Stimulated activated CD8-positive, alpha-beta memory T cell treated with anti-CD3 and anti-CD28 coated beads, Interleukin-12 subunit alpha, Interleukin-12 subunit beta, amount 100 ng/mL, for 24 hours (primary cell): ENCODE measurements at regions not wholly inside any gene's neighbourhood (a gene's known extent, or its start where the extent isn't known, plus 50 kb on each side); places are given as distances from the start of the nearest gene placed in this dataset.
"Not testable (repeated sequence)": the region's sequence is repeated elsewhere in the genome, so short reads cannot be mapped to it uniquely, and the experiment has no call there.

ENCODE experiments used
- DNase-seq: peaks from one replicate; pipeline ENCODE4 v3.0.0-alpha.2; 2020; ENCODE audit errors: extremely low read depth

GRCh38 chr7:73244782-73245311, 63.8 kb downstream of the NSUN5 start:
- not testable (repeated sequence) for DNase-seq

DNA sequence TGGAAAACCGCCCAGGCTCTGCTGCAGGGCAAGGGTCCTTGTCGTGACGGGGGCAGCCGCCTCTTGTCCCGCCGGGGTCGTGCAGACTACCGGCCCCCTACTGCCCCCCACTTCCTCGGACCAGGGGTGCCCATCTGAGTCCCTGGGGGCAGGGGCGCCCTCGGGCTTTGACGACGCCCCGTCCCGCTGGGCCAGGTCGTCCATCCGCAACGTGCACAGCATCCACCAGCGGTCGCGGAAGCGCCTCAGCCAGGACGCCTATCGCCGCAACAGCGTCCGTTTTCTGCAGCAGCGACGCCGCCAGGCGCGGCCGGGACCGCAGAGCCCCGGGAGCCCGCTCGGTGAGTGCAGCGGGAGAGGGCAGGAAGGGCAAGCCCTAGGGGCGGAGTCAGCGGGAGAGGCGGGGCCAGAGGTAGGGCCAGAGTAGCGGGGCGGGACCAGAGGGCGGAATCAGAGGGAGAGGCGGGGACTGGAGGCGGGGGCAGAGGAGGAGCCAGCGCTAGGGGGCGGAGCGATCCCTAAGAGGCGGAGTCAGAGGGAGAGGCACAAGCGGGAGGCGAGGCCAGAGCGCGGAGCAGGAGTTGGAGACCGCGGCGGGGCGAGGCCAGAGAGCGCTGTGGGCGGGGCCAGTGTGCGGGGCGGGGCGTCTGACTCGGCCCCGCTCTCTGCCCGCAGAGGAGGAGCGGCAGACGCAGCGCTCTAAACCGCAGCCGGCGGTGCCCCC, 73.5 kb downstream of the NSUN5 start:
- peak; percentile 66 for DNase-seq

DNA sequence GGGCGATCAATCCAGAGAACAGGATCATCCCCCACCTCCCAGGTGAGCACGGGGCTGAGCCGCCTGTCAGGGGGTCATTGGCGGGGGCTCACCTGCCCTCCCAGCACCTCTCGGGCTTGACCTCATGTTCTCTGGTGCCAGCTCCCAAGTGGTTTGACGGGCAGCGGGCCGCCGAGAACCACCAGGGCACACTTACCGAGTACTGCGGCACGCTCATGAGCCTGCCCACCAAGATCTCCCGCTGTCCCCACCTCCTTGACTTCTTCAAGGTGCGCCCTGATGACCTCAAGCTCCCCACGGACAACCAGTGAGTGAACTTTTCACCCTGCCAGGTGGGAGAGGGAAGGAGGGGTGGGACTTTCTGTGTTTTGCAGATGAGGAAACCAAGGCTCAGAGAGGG, 82.9 kb downstream of the NSUN5 start:
- DNase-seq, result not testable (repeated sequence)

GRCh38 chr7:73221724-73222123, 86.9 kb downstream of the NSUN5 start:
- not testable (repeated sequence) for DNase-seq

DNA sequence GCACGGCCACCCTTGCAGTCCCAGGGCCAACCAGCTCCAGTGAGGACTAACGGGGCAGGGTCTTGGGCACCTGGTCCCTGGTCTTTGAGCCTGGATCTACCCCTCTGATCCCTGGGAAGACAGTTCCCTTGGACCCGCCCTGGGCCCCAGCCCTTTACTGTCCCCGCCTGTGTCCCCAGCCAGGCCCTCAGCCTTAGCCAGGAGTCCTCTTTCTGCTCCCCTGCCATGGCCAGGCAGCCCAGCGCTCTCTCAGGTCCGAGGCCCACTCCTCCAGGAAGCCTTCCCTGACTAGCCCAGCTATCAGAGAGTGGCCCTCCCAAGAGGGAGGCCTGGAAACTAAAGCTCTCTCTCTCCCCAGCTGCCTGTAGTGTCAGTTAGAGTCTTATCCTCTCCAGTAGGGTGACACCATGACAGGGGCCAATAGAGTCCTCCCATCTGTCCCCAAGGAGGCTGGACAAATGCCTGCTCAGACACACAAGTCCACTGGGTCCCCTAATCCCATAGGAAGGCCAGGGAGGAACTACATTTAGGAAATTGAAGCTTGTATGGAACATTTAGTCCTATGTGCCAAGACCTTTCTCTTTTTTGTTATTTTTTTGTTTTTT, 87.8 kb downstream of the NSUN5 start:
- DNase-seq, result not testable (repeated sequence)

- DNase-seq, result not testable (repeated sequence)
These were observed 88.3 kb downstream of the NSUN5 start for GRCh38 chr7:73220357-73220756.

DNA sequence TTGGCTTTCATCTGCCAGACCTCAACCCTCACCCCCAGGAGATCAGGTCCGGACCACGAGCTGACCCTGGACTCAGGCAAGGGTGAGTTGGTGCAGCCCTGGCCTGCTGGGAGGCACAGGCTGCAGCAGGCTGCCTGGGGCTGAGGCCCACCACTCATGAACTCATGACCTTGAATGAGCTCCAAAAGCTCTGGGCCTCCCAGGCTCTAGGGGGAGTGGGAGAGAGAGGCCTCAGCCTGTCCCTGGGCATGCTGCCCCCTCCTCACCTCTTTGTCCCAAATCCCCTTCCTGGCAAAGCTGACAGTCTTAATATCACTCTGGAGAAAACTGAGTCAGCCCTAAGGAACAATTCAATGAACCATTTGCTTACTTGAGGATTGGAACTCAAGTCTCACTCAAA, 89.8 kb downstream of the NSUN5 start:
- DNase-seq, result not testable (repeated sequence)

DNA sequence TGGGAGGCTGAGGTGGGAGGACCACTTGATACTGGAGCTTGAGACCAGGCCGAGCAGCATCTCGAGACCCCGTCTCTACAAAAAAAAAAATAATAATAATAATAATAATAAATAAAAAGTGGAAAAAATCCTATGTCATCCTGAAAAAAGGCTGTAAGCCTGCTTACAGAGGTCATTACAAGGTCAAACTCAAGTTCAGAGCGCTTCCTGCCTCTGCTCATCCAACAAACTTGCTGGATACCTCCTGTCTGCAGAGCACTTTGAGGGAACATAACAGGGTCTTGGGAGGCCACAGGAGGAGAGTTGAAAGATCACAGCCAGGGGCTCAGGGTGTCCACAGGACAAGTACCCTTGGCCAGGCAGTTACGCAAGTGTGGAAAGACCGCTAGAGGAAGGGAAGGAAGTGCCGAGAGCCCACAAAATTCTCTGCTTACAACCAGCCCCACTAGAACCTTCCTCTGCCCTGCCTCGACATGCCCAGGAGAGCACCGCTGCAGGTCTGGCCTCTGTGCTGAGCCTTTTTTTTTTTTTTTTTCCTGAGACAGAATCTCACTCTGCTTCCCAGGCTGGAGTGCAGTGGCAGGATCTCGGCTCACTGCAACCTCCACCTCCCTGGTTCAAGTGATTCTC, 92.5 kb downstream of the NSUN5 start:
- not testable (repeated sequence) for DNase-seq

DNA sequence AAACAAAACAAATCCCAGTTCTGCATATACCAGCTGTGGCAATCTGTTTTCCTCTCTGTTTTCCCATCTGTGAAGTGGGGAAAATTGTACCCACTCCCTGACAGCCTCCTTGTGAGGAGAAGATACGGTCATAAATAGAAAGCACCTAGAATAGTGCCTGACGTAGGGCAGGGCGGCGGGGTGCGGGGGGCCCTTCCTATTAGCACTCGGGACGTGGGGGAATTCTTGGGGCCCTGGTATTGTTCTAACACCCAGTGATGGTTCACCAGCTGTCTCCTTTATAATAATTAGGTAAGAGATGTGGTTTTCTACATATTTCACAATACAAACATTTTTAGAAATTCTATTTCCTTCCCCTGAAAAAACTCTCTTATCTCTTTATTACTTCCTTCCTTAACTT, 93.4 kb downstream of the NSUN5 start:
- not testable (repeated sequence) for DNase-seq

GRCh38 chr7:73214471-73214870, 94.2 kb downstream of the NSUN5 start:
- DNase-seq, result not testable (repeated sequence)

- DNase-seq, result not testable (repeated sequence)
These were observed 95.5 kb downstream of the NSUN5 start for GRCh38 chr7:73213076-73213475.

- not testable (repeated sequence) for DNase-seq
These were observed 103.0 kb downstream of the NSUN5 start for GRCh38 chr7:73205594-73205993.

DNA sequence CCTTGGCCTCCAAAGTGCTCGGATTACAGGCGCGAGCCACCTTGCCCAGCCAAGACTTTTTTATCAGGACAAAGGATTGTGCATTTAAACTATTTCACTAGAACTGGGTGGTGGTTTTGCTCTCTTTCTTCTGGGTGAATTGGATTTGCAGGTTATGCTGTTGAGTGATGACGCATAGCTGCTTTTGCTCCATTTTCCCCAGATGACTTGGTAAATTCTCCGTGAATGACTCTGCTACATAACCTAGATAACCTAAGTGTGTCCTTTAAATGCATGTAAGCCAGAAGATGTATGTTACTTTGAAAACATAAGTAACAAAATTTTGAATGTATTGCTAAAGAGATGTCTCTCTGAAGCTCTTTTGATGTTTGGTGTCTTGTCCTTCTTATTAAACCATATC, 103.7 kb downstream of the NSUN5 start:
- not testable (repeated sequence) for DNase-seq

DNA sequence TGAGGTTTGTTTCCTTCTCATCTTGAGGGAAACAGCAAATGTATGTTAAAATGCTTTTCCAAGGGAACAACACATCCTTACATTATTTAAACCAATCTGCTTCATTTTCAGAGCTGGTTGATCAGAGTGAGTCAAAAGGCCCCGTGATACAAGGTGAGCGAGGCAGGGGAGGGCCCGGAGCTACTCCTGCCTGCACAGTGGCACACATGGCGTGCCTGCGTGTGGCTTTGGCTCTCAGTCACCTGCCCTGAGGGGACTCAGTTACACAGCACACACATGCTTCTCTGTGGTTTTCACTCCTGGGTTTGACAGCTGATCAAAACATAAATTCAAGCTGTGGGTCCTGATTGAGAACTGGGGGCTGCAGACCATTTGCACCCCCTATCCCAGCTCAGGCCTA, 105.3 kb downstream of the NSUN5 start:
- not testable (repeated sequence) for DNase-seq

DNA sequence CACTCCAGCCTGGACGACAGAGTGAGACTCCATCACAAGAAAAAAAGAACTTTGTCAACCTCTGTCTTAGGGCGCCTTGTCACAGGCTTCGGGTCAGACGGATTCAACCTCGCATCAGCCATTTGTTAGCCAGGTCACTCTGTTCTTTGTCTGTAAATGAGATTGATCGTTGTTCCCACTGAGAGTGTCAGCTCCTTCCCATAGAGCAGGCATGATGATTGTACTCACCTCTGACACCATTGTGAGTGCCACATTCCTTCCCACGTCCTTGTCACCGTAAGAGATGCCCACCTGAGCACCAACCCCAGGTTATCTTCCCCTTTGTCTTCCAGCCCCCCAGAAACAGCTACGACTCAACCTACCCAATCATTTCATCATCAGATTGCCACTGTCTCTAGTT, 107.4 kb downstream of the NSUN5 start:
- DNase-seq, result not testable (repeated sequence)

DNA sequence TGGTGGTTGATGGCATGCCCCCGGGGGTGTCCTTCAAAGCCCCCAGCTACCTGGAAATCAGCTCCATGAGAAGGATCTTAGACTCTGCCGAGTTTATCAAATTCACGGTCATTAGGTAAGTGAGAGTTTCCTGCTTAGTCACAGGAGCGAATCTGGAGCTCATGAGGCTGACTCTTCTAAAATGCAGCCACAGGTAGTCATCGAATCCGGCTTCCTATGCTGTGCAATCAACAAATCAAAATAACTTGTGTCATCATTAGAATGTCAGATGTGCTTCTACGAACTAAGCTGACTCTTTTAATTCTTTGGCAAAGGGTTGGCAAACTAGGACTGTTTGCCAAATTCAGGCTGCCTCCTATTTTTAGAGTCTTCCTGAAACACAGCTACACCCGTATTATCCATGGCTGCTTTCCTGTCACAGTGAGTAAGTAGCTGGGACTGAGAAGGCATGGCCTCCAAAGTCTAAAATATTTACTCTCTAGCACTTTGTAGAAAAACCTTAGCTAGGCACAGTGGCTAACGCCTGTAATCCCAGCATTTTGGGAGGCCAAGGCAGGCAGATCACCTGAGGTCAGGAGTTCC, 108.0 kb downstream of the NSUN5 start:
- DNase-seq, result not testable (repeated sequence)

- DNase-seq, result not testable (repeated sequence)
These were observed 108.2 kb upstream of the SPDYE9 start for GRCh38 chr7:73193991-73194390.

GRCh38 chr7:73190483-73191155, 104.8 kb upstream of the SPDYE9 start:
- DNase-seq, result not testable (repeated sequence)

GRCh38 chr7:73188287-73188686, 102.4 kb upstream of the SPDYE9 start:
- DNase-seq, result not testable (repeated sequence)

- DNase-seq, result not testable (repeated sequence)
These were observed 100.9 kb upstream of the SPDYE9 start for GRCh38 chr7:73186589-73187309.

DNA sequence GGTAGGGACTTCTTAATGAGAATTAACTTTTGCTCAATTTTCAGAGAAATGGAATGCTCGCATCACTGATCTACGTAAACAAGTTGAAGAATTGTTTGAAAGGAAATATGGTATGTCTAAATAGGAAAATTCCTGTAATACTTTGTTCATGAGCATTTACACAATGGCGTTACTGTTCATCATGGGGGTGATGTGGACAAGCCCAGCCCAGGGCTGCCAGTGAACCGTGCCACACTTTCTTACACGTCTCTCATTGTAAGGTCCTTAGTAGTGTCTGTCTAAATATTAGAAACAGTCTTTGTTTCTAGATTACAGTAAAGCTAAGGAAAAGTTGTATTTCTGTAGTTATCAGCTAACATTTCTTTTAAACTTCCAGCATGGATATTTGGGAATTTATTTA, 91.0 kb upstream of the SPDYE9 start:
- not testable (repeated sequence) for DNase-seq
